ENCODE measurements at regions not wholly inside any gene's neighbourhood (a gene's known extent, or its start where the extent isn't known, plus 50 kb on each side); places are given as distances from the start of the nearest gene placed in this dataset.

DNA sequence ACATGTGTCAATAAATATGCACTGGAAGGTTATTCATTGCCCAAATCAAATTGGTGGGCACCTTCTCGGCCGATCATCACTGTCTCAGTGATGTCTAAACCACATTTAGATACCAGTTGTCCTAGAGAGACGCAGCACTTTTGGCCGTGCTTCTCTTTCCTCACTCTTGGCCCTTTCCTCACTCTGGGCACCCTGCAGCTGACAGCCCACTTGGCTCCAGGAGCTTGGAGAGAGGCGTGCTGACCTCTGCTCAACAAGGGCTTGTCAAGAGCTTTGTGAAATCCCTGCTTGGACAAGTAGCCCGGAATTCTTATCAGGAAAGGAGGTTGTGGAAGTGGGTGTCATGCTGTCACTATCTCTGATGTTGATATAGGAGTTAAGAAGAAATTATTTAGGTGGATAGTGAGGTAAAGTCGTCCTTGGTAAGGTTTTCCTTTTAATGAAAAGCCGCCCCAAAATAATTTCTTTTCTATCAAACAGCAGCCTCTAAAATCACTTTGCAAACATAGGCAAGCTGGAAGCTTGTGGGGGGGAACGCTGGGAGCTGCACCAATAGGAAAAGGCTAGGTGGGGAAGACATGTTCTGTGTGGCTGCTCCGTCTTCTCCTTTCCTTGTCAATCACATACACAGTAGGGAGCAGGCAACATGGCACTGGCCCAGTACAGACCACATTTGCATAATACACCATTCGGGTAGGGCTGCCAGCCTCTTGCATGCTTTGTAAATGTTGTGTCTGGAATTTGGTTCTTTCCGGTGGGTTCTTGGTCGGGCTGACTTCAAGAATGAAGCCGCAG is 126.8 kb upstream of the UBE3A start:
- Mint-ChIP-seq H3K27me3 (ENCODE audit: insufficient read depth) (no peaks in the 10 kb centered on the region), H3K9me3 (peaks cover 7% of the 10 kb centered on the region), H3K4me1 (peaks cover 33% of the 10 kb centered on the region), H3K36me3 (ENCODE audit: low read depth) (no peaks in the 10 kb centered on the region), H3K27ac (no peak overlapping the region), H3K4me3 (no peak overlapping the region)
- no peak for DNase-seq
- Histone ChIP-seq H3K27me3 (ENCODE audit: control insufficient read depth, insufficient read depth, low read length, poor library complexity, severe bottlenecking) (no peaks in the 10 kb centered on the region), H3K36me3 (ENCODE audit: control insufficient read depth, insufficient read depth, low read length) (no peaks in the 10 kb centered on the region), H3K27ac (ENCODE audit: low read depth, low read length) (no peak overlapping the region), H3K9me3 (ENCODE audit: control insufficient read depth, low read length) (no peaks in the 10 kb centered on the region), H3K4me3 (ENCODE audit: low read length) (no peak overlapping the region), H3K4me1 (ENCODE audit: control insufficient read depth, insufficient read depth, low read length) (peaks cover 9% of the 10 kb centered on the region), H3K9ac (ENCODE audit: extremely low read depth, low read length, poor library complexity, severe bottlenecking) (no peak overlapping the region)
- 87 to 100% methylated on average over 3 to 12 of the region's 14 CpGs for WGBS, 2 experiments (ENCODE audit: insufficient coverage in 1 of 2, insufficient read length in 1 of 2)
- no peak for TF ChIP-seq CTCF (conservative IDR thresholded peaks at IDR 0.05)

GRCh38 chr15:25563596-25563995 is 124.8 kb upstream of the UBE3A start:
- Mint-ChIP-seq H3K4me3 (no peak overlapping the region), H3K27ac (no peak overlapping the region), H3K36me3 (ENCODE audit: low read depth) (no peaks in the 10 kb centered on the region), H3K9me3 (peaks cover 7% of the 10 kb centered on the region), H3K4me1 (peaks cover 29% of the 10 kb centered on the region), H3K27me3 (ENCODE audit: insufficient read depth) (no peaks in the 10 kb centered on the region)
- peaks cover 5% of the 10 kb centered on the region for H3K4me1 ChIP-seq (ENCODE audit: control insufficient read depth, insufficient read depth, low read length)
- DNase-seq = no peak
- H3K9me3 ChIP-seq (ENCODE audit: control insufficient read depth, low read length) = no peaks in the 10 kb centered on the region
- WGBS, 2 experiments (ENCODE audit: insufficient coverage in 1 of 2, insufficient read length in 1 of 2) = 79 to 80% methylated on average over 2 to 4 of the region's 4 CpGs
- TF ChIP-seq CTCF (conservative IDR thresholded peaks at IDR 0.05) = no peak
- H3K4me3 ChIP-seq (ENCODE audit: low read length) = no peak overlapping the region
- H3K27me3 ChIP-seq (ENCODE audit: control insufficient read depth, insufficient read depth, low read length, poor library complexity, severe bottlenecking) = no peaks in the 10 kb centered on the region
- no peaks in the 10 kb centered on the region for H3K36me3 ChIP-seq (ENCODE audit: control insufficient read depth, insufficient read depth, low read length)
- no peak overlapping the region for H3K27ac ChIP-seq (ENCODE audit: low read depth, low read length)
- H3K9ac ChIP-seq (ENCODE audit: extremely low read depth, low read length, poor library complexity, severe bottlenecking) = no peak overlapping the region

GRCh38 chr15:25557926-25558325 is 119.1 kb upstream of the UBE3A start:
- Mint-ChIP-seq H3K36me3 (ENCODE audit: low read depth) (no peaks in the 10 kb centered on the region), H3K4me3 (no peak overlapping the region), H3K27ac (no peak overlapping the region), H3K9me3 (no peaks in the 10 kb centered on the region), H3K27me3 (ENCODE audit: insufficient read depth) (no peaks in the 10 kb centered on the region), H3K4me1 (peaks cover 26% of the 10 kb centered on the region)
- no peak overlapping the region for H3K4me3 ChIP-seq (ENCODE audit: low read length)
- H3K27me3 ChIP-seq (ENCODE audit: control insufficient read depth, insufficient read depth, low read length, poor library complexity, severe bottlenecking) = no peaks in the 10 kb centered on the region
- H3K9me3 ChIP-seq (ENCODE audit: control insufficient read depth, low read length) = no peaks in the 10 kb centered on the region
- peaks cover 6% of the 10 kb centered on the region for H3K4me1 ChIP-seq (ENCODE audit: control insufficient read depth, insufficient read depth, low read length)
- DNase-seq = no peak
- H3K9ac ChIP-seq (ENCODE audit: extremely low read depth, low read length, poor library complexity, severe bottlenecking) = no peak overlapping the region
- H3K36me3 ChIP-seq (ENCODE audit: control insufficient read depth, insufficient read depth, low read length) = no peaks in the 10 kb centered on the region
- no peak overlapping the region for H3K27ac ChIP-seq (ENCODE audit: low read depth, low read length)
- WGBS, 2 experiments (ENCODE audit: insufficient coverage in 1 of 2, insufficient read length in 1 of 2) = 82 to 96% methylated on average over 5 of the region's 5 CpGs
- no peak for TF ChIP-seq CTCF (conservative IDR thresholded peaks at IDR 0.05)

Measured in endodermal cell (in vitro differentiated cells).